Esophagus squamous epithelium (tissue), 4 donors: ENCODE measurements at regions not wholly inside any gene's neighbourhood (a gene's known extent, or its start where the extent isn't known, plus 50 kb on each side); places are given as distances from the start of the nearest gene placed in this dataset.
"Not testable (repeated sequence)": the region's sequence is repeated elsewhere in the genome, so short reads cannot be mapped to it uniquely, and the experiment has no call there.

Experiments used
- POLR2A ChIP-seq, 4 donors: fragments of 450-650 bp; IDR thresholded peaks; one replicate each; pipeline ENCODE4 v1.6.1; 2017; ENCODE audit warnings: antibody characterized with exemption in 4 of 4, mild to moderate bottlenecking in 4 of 4, moderate library complexity in 3 of 4
- TF ChIP-seq, protein P1 (sequence below), 6 experiments: fragments of 450-650 bp in 4 of 6; fragments of 200-600 bp in 2 of 6; sonication (generic) in 2 of 6; IDR thresholded peaks; one replicate each; pipeline ENCODE4 v1.5.1; 2016 to 2019; ENCODE audit warnings: antibody characterized with exemption in 6 of 6, mild to moderate bottlenecking in 4 of 6, moderate library complexity in 4 of 6

DNA sequence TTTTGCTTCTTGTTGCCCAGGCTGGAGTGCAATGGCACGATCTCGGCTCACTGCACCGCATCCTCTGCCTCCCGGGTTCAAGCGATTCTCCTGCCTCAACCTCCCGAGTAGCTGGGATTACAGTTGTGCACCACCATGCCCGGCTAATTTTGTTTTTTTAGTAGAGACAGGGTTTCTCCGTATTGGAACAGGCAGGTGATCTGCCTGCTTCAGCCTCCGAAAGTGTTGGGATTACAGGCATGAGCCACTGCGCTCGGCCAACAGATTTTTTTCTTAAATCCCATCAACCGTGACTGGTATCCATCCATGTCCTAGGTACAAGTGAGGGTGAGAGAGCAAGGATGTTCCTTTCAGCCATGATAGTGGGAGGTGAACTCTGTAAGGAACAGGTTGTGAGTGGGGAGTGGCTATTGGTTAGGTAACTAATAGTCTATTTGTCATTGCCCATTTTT is 103.8 kb upstream of the TPTE start:
- TF ChIP-seq, protein P1, sequence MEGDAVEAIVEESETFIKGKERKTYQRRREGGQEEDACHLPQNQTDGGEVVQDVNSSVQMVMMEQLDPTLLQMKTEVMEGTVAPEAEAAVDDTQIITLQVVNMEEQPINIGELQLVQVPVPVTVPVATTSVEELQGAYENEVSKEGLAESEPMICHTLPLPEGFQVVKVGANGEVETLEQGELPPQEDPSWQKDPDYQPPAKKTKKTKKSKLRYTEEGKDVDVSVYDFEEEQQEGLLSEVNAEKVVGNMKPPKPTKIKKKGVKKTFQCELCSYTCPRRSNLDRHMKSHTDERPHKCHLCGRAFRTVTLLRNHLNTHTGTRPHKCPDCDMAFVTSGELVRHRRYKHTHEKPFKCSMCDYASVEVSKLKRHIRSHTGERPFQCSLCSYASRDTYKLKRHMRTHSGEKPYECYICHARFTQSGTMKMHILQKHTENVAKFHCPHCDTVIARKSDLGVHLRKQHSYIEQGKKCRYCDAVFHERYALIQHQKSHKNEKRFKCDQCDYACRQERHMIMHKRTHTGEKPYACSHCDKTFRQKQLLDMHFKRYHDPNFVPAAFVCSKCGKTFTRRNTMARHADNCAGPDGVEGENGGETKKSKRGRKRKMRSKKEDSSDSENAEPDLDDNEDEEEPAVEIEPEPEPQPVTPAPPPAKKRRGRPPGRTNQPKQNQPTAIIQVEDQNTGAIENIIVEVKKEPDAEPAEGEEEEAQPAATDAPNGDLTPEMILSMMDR (IDR thresholded peaks at IDR 0.05): not testable (repeated sequence)
- TF ChIP-seq POLR2A (IDR thresholded peaks at IDR 0.05): not testable (repeated sequence)
